Dedifferentiated amniotic fluid mesenchymal stem cell (primary cell): ENCODE measurements at regions not wholly inside any gene's neighbourhood (a gene's known extent, or its start where the extent isn't known, plus 50 kb on each side); places are given as distances from the start of the nearest gene placed in this dataset.
A peak's percentile ranks its signal among the peaks of the same experiment; 100 is the strongest.

Experiments used
- DNase-seq: peaks from one replicate; pipeline ENCODE4 v3.0.0-alpha.2; 2016; ENCODE audit errors: extremely low spot score

DNA sequence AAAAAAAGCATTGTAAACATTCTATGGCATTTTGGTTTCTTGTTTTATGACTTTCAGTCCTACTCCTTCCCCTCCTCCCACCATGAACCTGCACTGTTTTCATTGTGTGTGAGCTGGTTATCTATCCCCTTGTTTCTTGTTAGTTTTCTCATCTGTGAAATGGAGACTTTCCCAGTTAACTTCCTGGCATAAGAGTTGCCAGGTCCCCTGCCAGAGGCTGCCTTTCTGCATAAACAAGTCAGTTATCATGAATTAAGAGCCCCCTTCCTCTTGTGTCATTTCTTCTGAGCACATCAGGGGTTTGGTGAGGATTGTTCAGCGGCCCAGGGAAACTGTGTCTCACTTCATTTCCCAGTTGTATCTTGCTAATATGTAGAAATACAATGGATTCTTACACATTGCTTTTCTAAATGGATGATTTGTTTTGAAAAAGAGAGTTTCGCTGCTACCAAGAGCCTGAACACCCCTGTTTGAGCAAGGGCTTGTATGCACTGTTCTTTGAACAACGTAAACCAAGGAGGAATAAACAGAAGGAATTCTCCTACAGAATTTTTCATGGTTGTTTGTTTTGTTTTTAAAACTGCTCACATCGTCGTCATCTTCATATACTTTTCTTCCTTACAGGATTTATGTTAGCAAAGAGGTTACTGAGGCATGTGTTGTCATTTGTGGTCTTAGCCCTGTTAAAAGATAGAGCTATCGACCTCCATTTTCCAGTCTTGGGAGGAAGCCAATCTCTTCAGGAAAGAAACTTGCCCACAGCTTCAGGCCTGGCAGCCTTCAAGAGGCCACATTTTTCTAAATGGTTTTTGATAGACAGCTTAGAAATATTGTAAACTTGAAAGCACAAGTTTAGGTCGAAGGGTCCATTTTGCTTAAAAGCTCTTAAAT, 144.6 kb upstream of the IL12A start:
- no peak for DNase-seq

DNA sequence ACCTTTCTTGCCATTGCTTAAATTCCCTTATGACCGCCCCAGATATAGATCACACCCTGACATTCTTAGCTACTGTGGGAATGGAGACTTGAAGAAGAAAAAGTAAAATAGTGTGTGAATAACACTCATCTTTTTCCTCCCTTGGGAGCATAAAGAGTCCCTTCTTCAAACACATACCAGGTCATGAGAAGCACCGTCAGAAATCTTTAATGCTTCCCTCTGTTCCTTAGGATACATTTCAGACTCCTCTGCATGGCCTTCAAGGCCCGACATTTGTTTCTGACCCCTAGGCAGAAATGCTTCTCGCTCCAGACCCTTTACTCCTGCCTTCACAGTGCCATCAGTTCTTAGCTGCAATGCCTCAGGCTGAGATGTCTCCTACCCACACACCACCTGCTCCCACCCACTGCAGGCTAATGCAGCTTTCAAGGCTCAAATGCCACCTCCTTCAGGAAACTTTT, 143.8 kb upstream of the IL12A start:
- no peak for DNase-seq

DNA sequence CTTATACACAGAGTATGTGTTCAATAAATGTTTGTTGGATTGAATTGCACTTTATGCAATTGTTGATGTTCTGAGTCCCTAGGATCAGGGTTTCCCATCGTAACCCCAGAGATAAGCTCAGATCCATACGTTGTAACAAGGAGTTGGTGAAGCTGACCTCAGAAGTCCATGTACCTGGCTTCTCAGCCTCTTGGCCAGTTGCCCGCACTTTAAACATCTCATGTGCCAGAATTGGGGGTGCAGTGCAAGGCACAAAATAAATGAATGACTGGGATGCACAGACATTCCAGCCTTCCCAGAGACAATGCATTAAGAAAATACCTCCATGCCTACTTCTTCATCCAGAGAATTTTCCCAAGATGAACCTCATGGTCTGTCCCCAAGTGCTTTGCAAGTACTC, 142.9 kb upstream of the IL12A start:
- no peak for DNase-seq

DNA sequence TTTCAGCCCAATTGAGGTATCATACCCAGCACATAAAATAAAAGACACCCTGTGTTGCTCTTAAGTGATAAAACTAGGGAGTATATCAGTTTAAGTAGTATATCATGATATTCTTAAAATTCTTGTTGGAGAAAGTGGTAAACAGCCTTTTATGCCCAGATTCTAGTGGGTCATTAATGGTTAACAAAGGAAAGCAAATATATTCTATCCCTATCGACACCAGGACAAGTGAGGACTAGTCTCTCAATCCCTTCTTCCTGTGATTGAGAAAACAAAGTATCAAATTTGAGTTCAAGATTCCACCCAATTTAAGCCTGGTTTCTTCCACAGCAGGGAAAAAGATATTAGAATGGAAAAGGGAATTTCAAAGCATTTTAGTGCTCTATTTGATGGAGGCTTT, 142.4 kb upstream of the IL12A start:
- no peak for DNase-seq

DNA sequence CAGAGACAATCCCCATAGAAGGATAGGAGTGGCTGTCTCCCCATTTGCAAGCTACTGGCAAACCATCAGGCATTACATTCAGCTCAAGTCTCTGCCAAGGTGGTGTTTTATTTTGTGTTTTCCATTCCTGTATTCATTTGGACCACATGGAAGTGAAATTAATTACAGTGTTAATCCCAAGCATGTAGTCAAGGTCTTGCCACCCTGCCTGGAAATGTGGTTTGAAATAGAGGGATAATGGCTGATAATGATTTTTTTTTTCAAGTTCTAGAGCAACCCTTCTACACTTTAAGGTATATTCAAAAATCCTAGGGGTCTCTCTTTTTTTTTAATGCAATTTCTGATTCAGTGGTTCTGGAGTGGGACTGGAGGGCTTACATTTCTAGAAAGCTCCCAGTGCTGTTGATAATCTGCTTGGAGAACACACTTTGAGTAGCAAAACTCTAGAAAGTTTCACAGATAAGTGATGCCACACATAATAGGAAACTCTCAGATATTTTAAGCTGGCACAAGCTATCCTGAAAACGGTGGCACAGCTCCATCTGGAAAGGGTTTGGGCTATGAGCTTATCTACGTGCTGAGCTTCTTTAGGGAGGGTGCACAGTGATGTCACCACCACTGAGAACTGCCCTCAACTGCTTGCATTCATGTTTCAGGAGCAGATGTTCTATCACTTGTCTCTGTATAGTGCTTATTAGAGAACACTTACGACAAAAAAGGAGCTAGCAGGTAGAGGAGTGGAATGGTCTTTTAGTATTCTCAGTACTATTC, 140.1 kb upstream of the IL12A start:
- DNase-seq: no peak

DNA sequence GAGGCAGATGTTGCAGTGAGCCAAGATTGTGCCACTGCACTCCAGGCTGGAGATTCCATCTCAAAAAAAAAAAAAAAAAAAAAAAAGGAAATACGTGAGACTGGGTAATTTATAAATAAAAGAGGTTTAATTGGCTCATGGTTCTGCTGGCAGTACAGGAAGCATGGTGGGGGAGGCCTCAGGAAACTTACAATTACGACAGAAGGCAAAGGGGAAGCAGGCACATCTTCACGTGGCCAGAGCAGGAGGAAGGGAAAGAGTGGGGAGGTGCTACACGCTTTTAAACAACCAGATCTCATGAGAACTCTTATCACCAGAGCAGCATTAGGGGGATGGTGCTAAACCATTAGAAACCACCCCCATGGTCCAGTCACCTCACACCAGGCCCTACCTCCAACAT, 138.2 kb upstream of the IL12A start:
- no peak for DNase-seq

DNA sequence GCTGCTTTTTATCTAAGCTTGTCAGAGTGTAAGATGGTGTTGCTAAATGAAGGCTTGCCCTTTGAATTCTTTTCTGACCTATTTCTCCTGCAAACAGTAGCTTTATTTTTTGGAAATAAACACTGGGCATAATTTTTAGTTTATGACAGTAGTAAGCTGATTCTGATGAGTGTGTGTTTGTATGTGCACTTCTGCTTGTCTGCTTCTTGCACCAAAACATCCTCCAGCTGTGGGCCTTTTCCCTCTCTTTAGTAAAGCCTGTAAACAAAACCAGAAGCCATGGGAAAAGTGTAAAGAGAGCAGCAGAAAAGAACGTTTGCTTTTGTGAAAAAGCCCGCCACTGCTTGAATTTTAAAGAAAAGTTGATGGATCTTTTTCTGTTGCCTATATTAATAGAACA, 136.4 kb upstream of the IL12A start:
- no peak for DNase-seq

DNA sequence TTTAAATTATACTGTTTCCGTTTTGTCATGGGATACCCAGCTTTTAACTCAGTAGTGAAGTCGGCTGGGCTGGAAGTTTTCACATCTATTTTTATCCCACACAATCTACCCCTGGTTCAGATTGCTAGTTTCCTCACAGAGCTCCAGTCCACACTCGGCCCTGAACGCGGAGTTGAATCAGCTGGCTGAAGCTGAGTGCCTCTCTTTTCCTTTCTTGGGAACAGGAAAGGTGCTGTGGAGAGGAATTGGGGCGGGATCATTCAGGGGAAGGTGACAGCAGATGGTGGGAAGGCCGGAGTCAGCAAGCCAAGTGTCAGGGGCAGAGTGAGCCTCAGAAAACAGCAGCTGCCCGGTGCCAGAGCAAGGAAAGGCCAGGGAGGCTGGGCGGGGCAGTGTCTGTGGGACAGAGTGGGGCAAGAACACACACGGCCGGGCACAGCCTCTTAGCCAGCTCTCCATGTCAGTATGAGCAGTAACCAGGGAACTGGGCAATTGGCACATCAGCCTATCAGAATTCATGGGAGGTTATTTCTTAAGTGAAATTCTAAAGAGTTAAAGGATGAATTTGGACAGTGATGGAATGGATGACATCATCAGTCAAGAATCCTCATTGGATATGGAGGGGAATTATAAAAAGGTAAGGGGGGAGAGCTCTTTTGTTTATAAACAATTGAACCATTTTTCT, 135.7 kb upstream of the IL12A start:
- peak; percentile 23 for DNase-seq

DNA sequence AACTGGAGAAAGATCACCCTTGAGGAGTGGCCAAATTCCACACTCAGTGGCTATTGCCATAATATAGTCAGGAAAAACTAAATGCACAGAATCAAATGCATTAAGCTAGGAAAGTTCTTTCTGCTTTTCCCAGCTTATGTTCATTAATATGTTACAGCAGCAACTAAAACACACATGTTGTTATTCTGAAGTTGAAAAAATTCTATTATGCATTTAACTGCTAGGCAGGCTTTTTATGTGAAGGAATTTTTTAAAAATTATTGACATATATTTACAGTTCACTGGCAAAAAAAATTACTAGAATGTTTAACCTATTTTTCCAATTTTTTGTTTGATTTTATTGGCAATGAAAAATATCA, 135.2 kb upstream of the IL12A start:
- DNase-seq: no peak

DNA sequence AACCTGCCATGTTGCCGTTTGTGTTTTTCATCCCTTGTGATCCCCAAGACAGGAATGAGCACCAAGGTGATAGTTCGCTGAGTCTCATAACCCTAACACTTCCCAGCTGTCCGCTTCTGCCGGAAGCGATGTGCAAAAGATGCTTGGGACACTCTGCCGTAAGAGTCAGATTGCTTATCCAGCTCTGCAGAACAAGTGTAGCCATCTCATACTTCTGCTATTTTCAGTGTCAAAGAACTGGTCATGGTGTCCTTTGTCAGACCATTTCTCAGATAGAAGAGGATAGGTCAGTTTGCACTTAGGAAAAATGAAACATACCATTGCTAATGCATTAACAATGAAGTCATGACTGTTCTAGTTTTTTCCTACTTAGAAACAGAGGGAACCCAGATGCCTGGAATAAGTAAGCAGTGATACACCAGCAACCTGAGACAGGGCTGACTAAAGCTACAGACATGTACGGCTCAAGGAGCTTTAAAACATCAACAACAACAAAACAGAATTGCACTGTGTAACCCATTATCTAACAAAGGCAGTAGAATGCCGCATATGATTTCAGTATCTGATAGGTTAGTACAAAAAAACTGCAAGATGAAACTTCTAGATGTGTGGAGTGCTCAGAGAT, 134.0 kb upstream of the IL12A start:
- peak; percentile 97 for DNase-seq

DNA sequence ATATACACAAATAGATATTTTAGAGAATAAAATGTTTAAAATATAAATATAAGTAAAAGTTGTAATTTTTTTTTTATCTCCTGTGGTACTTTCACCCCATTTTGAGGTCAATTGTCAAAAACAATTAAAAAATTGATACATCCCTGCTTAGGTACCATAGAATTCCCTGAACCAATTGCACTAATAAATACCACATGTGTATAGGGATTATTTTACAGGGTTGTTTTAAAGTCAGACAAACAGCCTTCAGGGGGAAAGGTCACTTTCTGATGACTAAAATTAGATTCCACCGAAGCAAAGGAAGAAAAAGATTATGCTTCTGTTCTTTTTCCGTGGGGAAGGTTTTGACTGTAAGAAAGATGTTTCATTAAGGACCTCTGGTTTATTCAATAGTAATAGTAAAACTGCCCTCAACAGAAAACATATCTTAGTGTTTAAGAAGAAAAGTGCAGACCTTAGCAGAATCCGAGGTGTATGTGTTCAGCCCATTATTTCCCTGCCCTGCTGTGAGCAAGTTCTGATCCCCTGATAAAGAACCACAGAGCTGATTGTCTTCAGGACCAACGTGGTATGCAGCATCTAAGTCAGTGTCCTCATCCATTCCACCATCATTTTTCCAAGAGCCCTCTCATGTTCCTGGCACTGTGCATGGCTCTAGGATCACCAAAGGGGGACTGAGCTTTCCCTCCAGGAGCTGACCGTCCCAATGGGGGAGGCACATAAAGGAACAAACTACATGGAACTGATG, 132.9 kb upstream of the IL12A start:
- no peak for DNase-seq

DNA sequence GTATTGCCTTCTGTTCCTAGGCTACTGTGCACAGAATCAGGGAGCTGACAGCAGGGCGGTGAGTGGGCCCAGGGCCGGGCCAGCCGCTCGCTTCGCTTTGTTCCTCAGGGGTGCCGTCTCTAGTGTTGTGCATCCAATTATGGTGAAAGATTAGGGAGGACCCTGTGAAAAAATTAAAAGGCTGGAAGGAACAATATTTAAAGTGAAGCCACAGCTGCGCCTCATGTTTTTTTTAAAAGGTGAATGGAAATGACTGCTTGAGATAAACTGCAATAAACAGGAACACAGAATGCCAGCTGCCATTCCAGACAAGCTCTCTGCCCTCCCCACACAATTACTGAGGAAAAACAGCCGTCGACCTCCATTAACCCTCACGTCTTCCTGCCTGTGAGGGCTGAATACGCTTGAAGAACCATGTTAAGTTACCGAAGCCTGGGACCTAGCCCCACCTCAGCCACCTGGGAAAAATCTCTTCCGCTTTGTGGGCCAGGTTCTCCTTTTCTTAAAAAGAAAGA, 132.0 kb upstream of the IL12A start:
- no peak for DNase-seq

DNA sequence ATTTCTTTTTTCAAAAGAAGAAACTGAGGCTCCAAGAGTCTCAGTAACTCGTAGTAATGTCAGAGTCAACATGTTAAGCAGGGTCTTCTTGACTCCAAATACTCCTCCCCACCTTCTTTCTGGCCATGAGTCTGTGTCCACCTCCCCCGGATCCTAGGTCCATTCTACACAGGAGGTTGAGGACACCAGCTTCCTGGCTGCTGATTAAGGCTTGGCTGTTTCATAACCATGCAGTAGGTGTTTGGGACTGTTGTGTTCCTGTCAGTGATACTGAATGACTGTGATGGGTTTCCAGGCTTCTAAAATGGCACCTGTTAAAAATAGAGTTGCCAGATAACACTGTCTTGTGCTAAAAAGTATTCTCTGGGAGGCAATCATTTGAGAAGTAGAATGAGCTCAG, 130.8 kb upstream of the IL12A start:
- DNase-seq: no peak

DNA sequence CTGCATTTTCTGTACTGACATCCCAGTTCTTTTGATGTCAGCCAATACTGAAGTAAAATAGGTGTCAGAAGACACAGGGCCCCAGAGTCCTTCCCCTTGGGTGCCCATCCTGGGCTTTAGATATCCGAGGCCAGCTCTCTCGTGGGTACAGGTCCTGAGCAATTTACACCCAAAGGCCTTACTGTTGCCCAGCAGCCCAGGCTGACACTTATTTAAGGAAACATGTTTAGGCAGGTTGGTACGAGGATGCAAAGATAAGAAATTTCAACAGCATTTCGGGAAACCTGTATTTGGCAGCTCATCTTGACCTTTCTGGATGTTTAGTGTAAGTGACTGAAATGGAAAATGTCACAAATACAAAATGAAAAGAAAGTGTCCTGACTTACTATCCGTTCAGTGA, 130.0 kb upstream of the IL12A start:
- DNase-seq: no peak

DNA sequence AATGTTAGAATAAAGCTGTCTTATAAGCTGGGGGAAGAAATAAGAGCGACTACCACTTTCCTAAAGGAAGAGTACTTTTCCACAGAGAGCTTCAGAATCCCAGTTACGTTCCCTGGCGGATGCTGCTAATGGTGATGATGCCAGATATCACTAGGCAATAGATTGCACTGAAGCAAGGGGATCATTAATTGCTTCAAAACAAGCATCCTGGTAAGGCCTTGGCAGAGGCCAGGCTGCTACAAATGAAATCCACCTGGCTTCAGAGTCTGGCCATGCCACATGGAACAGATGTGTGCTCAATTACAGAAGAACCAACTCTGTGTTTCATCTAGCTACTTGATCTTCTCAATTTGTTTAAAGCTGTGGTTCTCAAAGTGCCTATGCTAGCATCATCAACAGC, 129.2 kb upstream of the IL12A start:
- DNase-seq: no peak

DNA sequence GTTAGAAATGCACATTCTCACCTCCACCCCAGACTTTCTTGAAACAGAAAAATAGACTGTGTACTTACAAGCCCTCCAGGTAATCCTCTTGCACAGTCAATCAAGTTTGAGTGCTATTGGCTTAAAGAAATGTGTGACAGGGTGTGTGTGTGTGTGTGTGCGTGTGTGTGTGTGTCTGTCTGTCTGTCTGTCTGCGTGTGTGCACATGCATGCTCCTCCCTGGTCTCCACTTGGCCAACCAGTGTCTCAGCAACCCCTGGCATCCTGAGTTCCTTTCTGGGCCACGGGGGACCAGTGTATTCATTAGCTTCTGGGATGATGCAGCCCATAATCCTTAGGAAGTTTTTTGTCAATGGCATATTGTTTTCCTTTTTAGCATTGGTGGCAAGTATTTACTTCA, 128.8 kb upstream of the IL12A start:
- DNase-seq: no peak

DNA sequence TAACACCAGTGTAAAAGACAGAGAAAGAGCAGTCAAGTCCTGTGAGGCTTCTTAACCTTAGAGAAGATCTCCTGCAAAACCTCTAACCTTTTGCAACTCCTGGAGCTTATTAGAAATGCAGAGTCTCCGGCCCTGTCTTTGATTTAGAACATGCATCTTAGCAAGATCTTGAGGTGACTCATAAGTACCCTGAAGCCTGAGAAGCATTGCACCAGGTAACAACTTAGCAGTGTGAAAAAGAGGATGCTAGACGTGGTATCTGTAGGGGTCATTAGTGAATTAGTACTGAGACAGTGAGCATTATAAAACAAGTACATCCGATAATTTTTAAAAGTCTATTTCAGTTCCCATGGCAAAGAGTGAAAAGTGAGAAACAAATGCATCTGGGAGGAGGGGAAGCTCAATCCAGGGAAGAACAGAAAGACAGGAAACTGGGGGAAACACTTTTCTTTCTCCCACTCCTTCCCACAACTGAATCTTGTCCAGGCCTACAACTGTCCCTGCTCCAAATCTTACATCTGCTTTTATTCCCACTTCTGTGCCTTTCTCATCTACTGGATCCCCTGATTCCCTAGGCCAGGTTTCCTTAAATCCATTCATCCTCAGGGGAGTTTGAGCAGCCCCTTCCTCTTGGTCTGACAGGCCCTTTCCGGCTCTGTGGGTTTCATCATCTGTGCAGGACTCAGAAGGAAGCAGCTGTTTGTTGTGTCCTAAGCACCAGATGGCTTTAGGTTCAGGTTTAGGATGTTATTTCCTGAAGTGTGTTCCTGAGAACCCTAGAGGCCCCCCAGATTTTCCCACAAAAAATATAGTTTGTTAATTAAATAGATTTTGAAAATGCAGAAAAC, 128.1 kb upstream of the IL12A start:
- DNase-seq: no peak

DNA sequence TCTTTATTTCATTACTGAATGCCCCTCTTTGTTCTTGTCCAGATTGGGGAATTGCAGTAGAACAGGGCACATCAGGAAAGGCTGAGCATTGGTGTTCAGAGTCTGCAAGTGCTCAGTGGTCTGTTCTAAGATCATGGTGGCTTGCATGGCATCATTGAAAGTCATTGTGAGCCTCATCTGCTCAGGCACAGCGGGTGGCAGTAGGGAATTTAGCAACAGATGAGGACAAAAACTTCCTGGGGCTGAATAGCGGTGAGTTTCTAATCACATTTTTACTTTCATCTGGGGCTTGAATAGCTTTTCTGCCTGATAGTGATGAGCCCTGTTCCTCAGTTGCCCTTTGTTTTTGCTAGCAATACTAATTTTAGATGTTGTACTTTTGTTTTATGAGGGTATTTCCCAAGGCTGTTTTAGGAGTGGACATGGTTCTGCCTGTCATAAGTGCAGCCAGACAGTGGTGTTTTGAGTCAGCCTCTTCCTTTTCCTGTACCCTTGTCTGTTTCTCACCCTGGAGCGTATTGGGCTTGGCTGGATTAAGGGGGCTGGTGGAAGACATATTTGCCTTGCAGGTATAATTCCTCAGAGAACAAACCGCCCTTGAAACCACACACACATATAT, 127.2 kb upstream of the IL12A start:
- no peak for DNase-seq

DNA sequence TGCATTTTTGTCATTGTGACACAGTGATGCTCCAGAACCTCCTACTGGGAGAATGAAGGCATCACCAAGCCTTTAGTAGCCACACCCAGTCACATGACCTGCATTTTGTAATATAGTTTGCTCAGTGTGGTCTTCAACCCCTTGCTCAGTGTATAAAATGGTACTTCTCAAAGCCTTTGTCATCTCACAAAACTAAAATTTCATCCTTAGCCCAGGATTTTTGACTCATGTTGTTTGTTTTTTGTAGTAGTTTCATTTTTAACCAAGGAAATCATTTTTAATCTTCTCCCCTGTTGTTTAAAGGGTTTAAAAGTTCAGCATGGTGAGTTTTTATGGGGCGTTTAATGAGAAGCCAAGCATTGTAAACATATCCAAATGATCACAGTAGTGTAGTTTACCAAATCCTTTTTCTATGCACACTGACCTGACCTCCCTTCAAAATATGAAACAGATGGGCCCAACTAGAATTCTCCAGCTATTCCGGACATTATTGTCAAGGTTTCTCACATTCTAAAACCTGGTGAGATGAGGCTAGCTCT, 123.5 kb upstream of the IL12A start:
- peak; percentile 54 for DNase-seq
